ENCODE measurements at regions not wholly inside any gene's neighbourhood (a gene's known extent, or its start where the extent isn't known, plus 50 kb on each side); places are given as distances from the start of the nearest gene placed in this dataset.

GRCh38 chr3:182713111-182713510 is 80.2 kb upstream of the ATP11B start:
- no peak for DNase-seq

- no peak for DNase-seq
Measured at GRCh38 chr3:182713743-182714517, 79.4 kb upstream of the ATP11B start.

GRCh38 chr3:182715006-182715405 is 78.3 kb upstream of the ATP11B start:
- DNase-seq: no peak

GRCh38 chr3:182716114-182716688 is 77.1 kb upstream of the ATP11B start:
- no peak for DNase-seq

GRCh38 chr3:182717216-182717615 is 76.1 kb upstream of the ATP11B start:
- no peak for DNase-seq

GRCh38 chr3:182722907-182723306 is 70.4 kb upstream of the ATP11B start:
- DNase-seq: no peak

- DNase-seq: no peak
Measured at GRCh38 chr3:182723596-182723995, 69.7 kb upstream of the ATP11B start.

GRCh38 chr3:182725372-182726251 is 67.7 kb upstream of the ATP11B start:
- no peak for DNase-seq

- no peak for DNase-seq
Measured at GRCh38 chr3:182726258-182727142, 66.8 kb upstream of the ATP11B start.

- DNase-seq: no peak
Measured at GRCh38 chr3:182728238-182728637, 65.1 kb upstream of the ATP11B start.

- no peak for DNase-seq
Measured at GRCh38 chr3:182729903-182730674, 63.2 kb upstream of the ATP11B start.

- DNase-seq: no peak
Measured at GRCh38 chr3:182730675-182731042, 62.6 kb upstream of the ATP11B start.

- no peak for DNase-seq
Measured at GRCh38 chr3:182731764-182732163, 61.5 kb upstream of the ATP11B start.

- DNase-seq: no peak
Measured at GRCh38 chr3:182732232-182733015, 60.9 kb upstream of the ATP11B start.

GRCh38 chr3:182735672-182736071 is 57.6 kb upstream of the ATP11B start:
- DNase-seq: no peak

- DNase-seq: no peak
Measured at GRCh38 chr3:182737825-182738224, 55.5 kb upstream of the ATP11B start.

GRCh38 chr3:182738583-182739411 is 54.5 kb upstream of the ATP11B start:
- DNase-seq: no peak

GRCh38 chr3:182739619-182740018 is 53.7 kb upstream of the ATP11B start:
- no peak for DNase-seq

GRCh38 chr3:182740710-182741109 is 52.6 kb upstream of the ATP11B start:
- DNase-seq: no peak

GRCh38 chr3:182741214-182741613 is 52.1 kb upstream of the ATP11B start:
- DNase-seq: no peak
